ENCODE measurements at regions not wholly inside any gene's neighbourhood (a gene's known extent, or its start where the extent isn't known, plus 50 kb on each side); places are given as distances from the start of the nearest gene placed in this dataset.

DNA sequence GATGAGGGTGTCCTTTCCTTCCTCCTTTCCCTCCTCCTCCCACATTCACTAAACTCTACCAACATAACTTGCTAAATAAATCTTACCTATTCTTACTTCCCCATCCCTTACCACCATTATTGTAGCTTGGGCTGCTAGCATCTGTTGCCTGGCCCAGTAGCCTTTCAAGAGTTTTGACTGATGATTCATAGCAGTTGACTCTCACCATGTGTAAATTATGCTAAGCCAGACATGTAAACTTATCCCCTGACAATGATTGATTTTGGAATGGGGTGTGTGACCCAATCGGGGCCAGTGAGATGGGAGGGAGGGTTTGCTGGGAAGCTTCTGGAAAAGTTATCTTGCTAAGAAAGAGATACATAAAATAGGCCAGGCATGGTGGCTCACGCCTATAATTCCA lies 161.8 kb upstream of the SPRY4 start (continued):
- TF ChIP-seq, protein P1, sequence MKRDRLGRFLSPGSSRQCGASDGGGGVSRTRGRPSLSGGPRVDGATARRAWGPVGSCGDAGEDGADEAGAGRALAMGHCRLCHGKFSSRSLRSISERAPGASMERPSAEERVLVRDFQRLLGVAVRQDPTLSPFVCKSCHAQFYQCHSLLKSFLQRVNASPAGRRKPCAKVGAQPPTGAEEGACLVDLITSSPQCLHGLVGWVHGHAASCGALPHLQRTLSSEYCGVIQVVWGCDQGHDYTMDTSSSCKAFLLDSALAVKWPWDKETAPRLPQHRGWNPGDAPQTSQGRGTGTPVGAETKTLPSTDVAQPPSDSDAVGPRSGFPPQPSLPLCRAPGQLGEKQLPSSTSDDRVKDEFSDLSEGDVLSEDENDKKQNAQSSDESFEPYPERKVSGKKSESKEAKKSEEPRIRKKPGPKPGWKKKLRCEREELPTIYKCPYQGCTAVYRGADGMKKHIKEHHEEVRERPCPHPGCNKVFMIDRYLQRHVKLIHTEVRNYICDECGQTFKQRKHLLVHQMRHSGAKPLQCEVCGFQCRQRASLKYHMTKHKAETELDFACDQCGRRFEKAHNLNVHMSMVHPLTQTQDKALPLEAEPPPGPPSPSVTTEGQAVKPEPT (CRISPR knock-in tag; IDR thresholded peaks at IDR 0.05; ENCODE audit: low read depth), result no peak
- TF ChIP-seq SMARCE1 (IDR thresholded peaks at IDR 0.05; ENCODE audit: borderline replicate concordance), result no peak

DNA sequence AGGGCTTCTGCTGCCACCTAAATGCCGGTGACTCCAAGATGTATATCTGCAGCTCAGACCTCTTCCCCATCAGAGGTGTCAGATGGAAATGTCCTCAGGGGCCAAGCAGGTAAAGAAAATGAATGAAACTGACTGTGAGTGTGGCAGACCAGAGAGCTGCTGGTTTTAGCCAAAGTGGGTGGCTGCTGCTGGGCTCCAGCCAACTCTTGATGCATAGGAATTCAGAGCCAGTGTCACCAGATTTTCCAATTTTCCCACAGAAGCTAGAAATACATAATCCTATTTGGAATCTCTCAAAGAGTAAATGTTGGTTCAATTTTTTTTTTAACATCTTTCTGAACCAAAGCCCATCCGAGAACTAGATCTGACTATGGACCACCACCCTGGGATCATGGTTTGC lies 161.2 kb upstream of the SPRY4 start:
- H3K27me3 ChIP-seq (ENCODE audit: control insufficient read depth in 1 of 2, insufficient read depth in 2 of 2, low read length in 2 of 2), result no peaks in the 10 kb centered on the region
- ATAC-seq (no peak), DNase-seq (ENCODE audit: low spot score) (no peak), FAIRE-seq (no peak)
- no TSS peak for BruUV-seq (replicated peaks)
- CTCF ChIA-PET (ENCODE audit: low intra/inter-chr PET ratio, low total read pairs), result no interaction called here
- no peak overlapping the region for H3K9ac ChIP-seq (ENCODE audit: insufficient read depth, low read depth, low read length)
- H3K4me1 ChIP-seq (ENCODE audit: insufficient read depth, low read length), result peaks cover 23% of the 10 kb centered on the region
- no peaks in the 10 kb centered on the region for H3K79me2 ChIP-seq (ENCODE audit: insufficient read depth, low read length)
- in situ Hi-C loops (cut with HindIII; ENCODE audit: extremely low pct_ligation_motif_present, low pct_unique_long_range_greater_than_20kb) (no loop called here), intact Hi-C loops (cut with micrococcal nuclease; ENCODE audit: unreplicated experiment) (no loop called here)
- peaks cover 0 to 2% of the 10 kb centered on the region in 2 experiments; a peak in 1 of 5 replicates for H3K36me3 ChIP-seq (replicated peaks in 1 of 2; ENCODE audit: control insufficient read depth in 1 of 2, insufficient read depth in 2 of 2, low read length in 2 of 2)
- TF ChIP-seq NFRKB (IDR thresholded peaks at IDR 0.05) (no peak), BCL6 (CRISPR knock-in tag; IDR thresholded peaks at IDR 0.05) (no peak), ZNF552 (CRISPR knock-in tag; IDR thresholded peaks at IDR 0.05; ENCODE audit: borderline replicate concordance) (no peak), KLF6 (CRISPR knock-in tag; IDR thresholded peaks at IDR 0.05) (no peak), ZNF296 (CRISPR knock-in tag; conservative IDR thresholded peaks at IDR 0.05) (no peak), HDAC1 (CRISPR knock-in tag; IDR thresholded peaks at IDR 0.05) (no peak)
- TF ChIP-seq, protein P2, sequence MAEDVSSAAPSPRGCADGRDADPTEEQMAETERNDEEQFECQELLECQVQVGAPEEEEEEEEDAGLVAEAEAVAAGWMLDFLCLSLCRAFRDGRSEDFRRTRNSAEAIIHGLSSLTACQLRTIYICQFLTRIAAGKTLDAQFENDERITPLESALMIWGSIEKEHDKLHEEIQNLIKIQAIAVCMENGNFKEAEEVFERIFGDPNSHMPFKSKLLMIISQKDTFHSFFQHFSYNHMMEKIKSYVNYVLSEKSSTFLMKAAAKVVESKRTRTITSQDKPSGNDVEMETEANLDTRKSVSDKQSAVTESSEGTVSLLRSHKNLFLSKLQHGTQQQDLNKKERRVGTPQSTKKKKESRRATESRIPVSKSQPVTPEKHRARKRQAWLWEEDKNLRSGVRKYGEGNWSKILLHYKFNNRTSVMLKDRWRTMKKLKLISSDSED (CRISPR knock-in tag; IDR thresholded peaks at IDR 0.05), result no peak
- TF ChIP-seq, protein P3, sequence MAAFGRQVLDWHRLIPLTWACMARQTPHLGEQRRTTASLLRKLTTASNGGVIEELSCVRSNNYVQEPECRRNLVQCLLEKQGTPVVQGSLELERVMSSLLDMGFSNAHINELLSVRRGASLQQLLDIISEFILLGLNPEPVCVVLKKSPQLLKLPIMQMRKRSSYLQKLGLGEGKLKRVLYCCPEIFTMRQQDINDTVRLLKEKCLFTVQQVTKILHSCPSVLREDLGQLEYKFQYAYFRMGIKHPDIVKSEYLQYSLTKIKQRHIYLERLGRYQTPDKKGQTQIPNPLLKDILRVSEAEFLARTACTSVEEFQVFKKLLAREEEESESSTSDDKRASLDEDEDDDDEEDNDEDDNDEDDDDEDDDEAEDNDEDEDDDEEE (CRISPR knock-in tag; IDR thresholded peaks at IDR 0.05), result no peak
- H2AFZ ChIP-seq (ENCODE audit: low read length), result no peak overlapping the region
- no peak overlapping the region for H3K4me2 ChIP-seq (ENCODE audit: low read depth, low read length)
- no peaks in the 10 kb centered on the region for H4K20me1 ChIP-seq (ENCODE audit: insufficient read depth, low read length)
- H3K27ac ChIP-seq (ENCODE audit: extremely low read length, insufficient read depth, low read length), result no peak overlapping the region
- POLR2A ChIA-PET, result no interaction called here
- no peak overlapping the region for H3K4me3 ChIP-seq (replicated peaks in 1 of 3; ENCODE audit: insufficient read depth in 1 of 3, low read depth in 2 of 3, low read length in 3 of 3)
- WGBS (ENCODE audit: low lambda C conversion rate), result 63% methylated on average over 2 of the region's 2 CpGs
- H3K9me3 ChIP-seq (ENCODE audit: low read length), result no peaks in the 10 kb centered on the region
